Uterus (tissue), 3 donors: ENCODE measurements at regions not wholly inside any gene's neighbourhood (a gene's known extent, or its start where the extent isn't known, plus 50 kb on each side); places are given as distances from the start of the nearest gene placed in this dataset.

Experiments
- DNase-seq, 2 donors: peaks; one replicate each; pipeline ENCODE4 v3.0.0-alpha.2; 2019 to 2020
- H3K27ac ChIP-seq, 2 donors: fragments of 200-600 bp; sonication (generic); 1 replicate in 1 of 2; 2 replicates in 1 of 2; pipeline ENCODE4 v1.5.1; 2016 to 2018
- H3K27me3 ChIP-seq, 2 donors: fragments of 200-600 bp; sonication (generic); one replicate each; pipeline ENCODE4 v1.5.1; 2018 to 2019; ENCODE audit warnings: control low read depth in 1 of 2
- H3K36me3 ChIP-seq, 2 donors: fragments of 200-600 bp; sonication (generic); one replicate each; pipeline ENCODE4 v1.5.1; 2019; ENCODE audit warnings: control low read depth in 1 of 2
- H3K4me1 ChIP-seq, 2 donors: fragments of 200-600 bp; sonication (generic); one replicate each; pipeline ENCODE4 v1.5.1; 2018 to 2019; ENCODE audit warnings: control low read depth in 1 of 2
- H3K4me3 ChIP-seq, 2 donors: fragments of 200-600 bp; sonication (generic); 1 replicate in 1 of 2; 2 replicates in 1 of 2; pipeline ENCODE4 v1.5.1; 2018 to 2019; ENCODE audit warnings: mild to moderate bottlenecking in 1 of 2
- H3K9me3 ChIP-seq, 2 donors: fragments of 200-600 bp; sonication (generic); one replicate each; pipeline ENCODE4 v1.5.1; 2019; ENCODE audit warnings: control low read depth in 1 of 2
- CTCF ChIP-seq, 4 experiments: fragments of 200-600 bp in 2 of 4; fragments of 450-650 bp in 2 of 4; sonication (generic) in 2 of 4; IDR thresholded peaks; one replicate each; pipeline ENCODE4 v1.5.1; 2016 to 2019; ENCODE audit warnings: antibody characterized with exemption in 4 of 4, mild to moderate bottlenecking in 2 of 4, moderate library complexity in 1 of 4
- POLR2A ChIP-seq, 2 donors: fragments of 450-650 bp; IDR thresholded peaks; one replicate each; pipeline ENCODE4 v1.6.1; 2016; ENCODE audit warnings: antibody characterized with exemption in 2 of 2, mild to moderate bottlenecking in 1 of 2, moderate library complexity in 1 of 2
- intact Hi-C: fragments of 100-400 bp; cut with DNase I; formaldehyde crosslinking; loops from one replicate; pipeline ENCODE4 v1.15.1; 2023; ENCODE audit warnings: low total_unique reads
- donor health status: DM: yes; HTN: yes; CAD: no.

- Histone ChIP-seq H3K4me3 (no peak overlapping the region), H3K4me1 (no peaks in the 10 kb centered on the region), H3K36me3 (peaks cover 0 to 3% of the 10 kb centered on the region in 2 donors), H3K27ac (no peak overlapping the region), H3K27me3 (no peaks in the 10 kb centered on the region), H3K9me3 (no peaks in the 10 kb centered on the region)
- TF ChIP-seq POLR2A (IDR thresholded peaks at IDR 0.05) = no peak
- TF ChIP-seq CTCF (IDR thresholded peaks at IDR 0.05) = no peak
- DNase-seq = no peak
- intact Hi-C loops = no loop called here
Measured at GRCh38 chr1:189513091-189513490, 964.6 kb downstream of the BRINP3 start.

- TF ChIP-seq POLR2A (IDR thresholded peaks at IDR 0.05) (no peak), CTCF (IDR thresholded peaks at IDR 0.05) (no peak)
- Histone ChIP-seq H3K4me1 (no peaks in the 10 kb centered on the region), H3K9me3 (no peaks in the 10 kb centered on the region), H3K4me3 (no peak overlapping the region), H3K27ac (no peak overlapping the region), H3K27me3 (no peaks in the 10 kb centered on the region), H3K36me3 (no peaks in the 10 kb centered on the region)
- DNase-seq = no peak
- intact Hi-C loops = no loop called here
Measured at GRCh38 chr1:189522441-189522840, 955.2 kb downstream of the BRINP3 start.

- Histone ChIP-seq H3K36me3 (no peaks in the 10 kb centered on the region), H3K27ac (no peak overlapping the region), H3K27me3 (no peaks in the 10 kb centered on the region), H3K4me3 (no peak overlapping the region), H3K9me3 (no peaks in the 10 kb centered on the region), H3K4me1 (no peaks in the 10 kb centered on the region)
- intact Hi-C loops = no loop called here
- TF ChIP-seq POLR2A (IDR thresholded peaks at IDR 0.05) = no peak
- no peak for TF ChIP-seq CTCF (IDR thresholded peaks at IDR 0.05)
- no peak for DNase-seq
Measured at GRCh38 chr1:189524501-189524900, 953.2 kb downstream of the BRINP3 start.

- DNase-seq = no peak
Measured at GRCh38 chr1:189530162-189530561, 947.5 kb downstream of the BRINP3 start.

GRCh38 chr1:189538271-189538670 is 939.4 kb downstream of the BRINP3 start:
- H3K36me3 ChIP-seq = no peaks in the 10 kb centered on the region
- H3K4me3 ChIP-seq = no peak overlapping the region
- no peaks in the 10 kb centered on the region for H3K4me1 ChIP-seq
- H3K27me3 ChIP-seq = no peaks in the 10 kb centered on the region
- H3K27ac ChIP-seq = no peak overlapping the region
- no peaks in the 10 kb centered on the region for H3K9me3 ChIP-seq
- intact Hi-C loops = no loop called here
- DNase-seq = no peak
- TF ChIP-seq POLR2A (IDR thresholded peaks at IDR 0.05) (no peak), CTCF (IDR thresholded peaks at IDR 0.05) (no peak)

More at GRCh38 chr1:189530162-189530561, 947.5 kb downstream of the BRINP3 start:
- Histone ChIP-seq H3K36me3 (no peaks in the 10 kb centered on the region), H3K27ac (no peak overlapping the region), H3K4me1 (no peaks in the 10 kb centered on the region), H3K9me3 (no peaks in the 10 kb centered on the region), H3K4me3 (no peak overlapping the region), H3K27me3 (no peaks in the 10 kb centered on the region)
- TF ChIP-seq CTCF (IDR thresholded peaks at IDR 0.05) = no peak
- TF ChIP-seq POLR2A (IDR thresholded peaks at IDR 0.05) = no peak
- intact Hi-C loops = no loop called here
